Mucosa of descending colon (tissue), 3 donors: ENCODE measurements at regions not wholly inside any gene's neighbourhood (a gene's known extent, or its start where the extent isn't known, plus 50 kb on each side); places are given as distances from the start of the nearest gene placed in this dataset.

Experiments
- ATAC-seq: fragments of 200-7000 bp; cut with Tn5 transposase; one replicate; pipeline ENCODE4 v1.9.1; 2020; ENCODE audit warnings: mild to moderate bottlenecking, moderate library complexity
- DNase-seq, 3 donors: peaks; one replicate each; pipeline ENCODE4 v3.0.0-alpha.2; 2020
- H3K36me3 ChIP-seq: fragments of 200-600 bp; one replicate; pipeline ENCODE4 v1.8.0; 2021; ENCODE audit warnings: low read depth, mild to moderate bottlenecking
- H3K4me1 ChIP-seq: fragments of 200-600 bp; one replicate; pipeline ENCODE4 v1.8.0; 2021; ENCODE audit warnings: low read depth, mild to moderate bottlenecking
- H3K4me3 ChIP-seq: fragments of 200-600 bp; one replicate; pipeline ENCODE4 v1.8.0; 2021; ENCODE audit warnings: mild to moderate bottlenecking
- H3K9me3 ChIP-seq: fragments of 200-600 bp; one replicate; pipeline ENCODE4 v1.8.0; 2021; ENCODE audit warnings: mild to moderate bottlenecking
- CTCF ChIP-seq: fragments of 200-600 bp; IDR thresholded peaks from one replicate; pipeline ENCODE4 v1.8.0; 2022; ENCODE audit warnings: antibody characterized with exemption, mild to moderate bottlenecking
- intact Hi-C, 2 donors: fragments of 100-400 bp; cut with DNase I in 1 of 2; cut with micrococcal nuclease in 1 of 2; formaldehyde crosslinking; loops; one replicate each; pipeline versions ENCODE4 v1.11.0 to v1.11.1; 2022; cut with DNase I, micrococcal nuclease
- donor health status: DM: no; HTN: no; CAD: no; lungs with moderate emphysema.
- donor health status: DM: no; HTN: no; CAD: no.
- donor health status: DM: no; HTN: yes; CAD: no.

GRCh38 chr9:28293369-28294090 is 720.2 kb upstream of the C9orf72 start:
- ATAC-seq (no peak), DNase-seq (no peak)
- intact Hi-C loops: no loop called here
- Histone ChIP-seq H3K4me1 (no peaks in the 10 kb centered on the region), H3K36me3 (no peaks in the 10 kb centered on the region), H3K4me3 (no peak overlapping the region), H3K9me3 (no peaks in the 10 kb centered on the region)
- TF ChIP-seq CTCF: no peak

- TF ChIP-seq CTCF: no peak
- H3K4me1 ChIP-seq: no peaks in the 10 kb centered on the region
- no peak for DNase-seq
- H3K36me3 ChIP-seq: no peaks in the 10 kb centered on the region
- intact Hi-C loops: no loop called here
- no peak overlapping the region for H3K4me3 ChIP-seq
- no peaks in the 10 kb centered on the region for H3K9me3 ChIP-seq
- no peak for ATAC-seq
Observed at GRCh38 chr9:28301281-28301680, 728.0 kb upstream of the C9orf72 start.

GRCh38 chr9:28317745-28318144 is 744.5 kb upstream of the C9orf72 start:
- no peak overlapping the region for H3K4me3 ChIP-seq
- intact Hi-C loops: no loop called here
- DNase-seq (no peak), ATAC-seq (no peak)
- H3K9me3 ChIP-seq: no peaks in the 10 kb centered on the region
- TF ChIP-seq CTCF: no peak
- no peaks in the 10 kb centered on the region for H3K36me3 ChIP-seq
- no peaks in the 10 kb centered on the region for H3K4me1 ChIP-seq

- DNase-seq: no peak
- intact Hi-C loops: no loop called here
- TF ChIP-seq CTCF: no peak
- Histone ChIP-seq H3K9me3 (no peaks in the 10 kb centered on the region), H3K36me3 (no peaks in the 10 kb centered on the region), H3K4me1 (no peaks in the 10 kb centered on the region), H3K4me3 (no peak overlapping the region)
- no peak for ATAC-seq
Observed at GRCh38 chr9:28318515-28318914, 745.2 kb upstream of the C9orf72 start.

GRCh38 chr9:28319981-28320380 is 746.7 kb upstream of the C9orf72 start:
- Histone ChIP-seq H3K4me3 (no peak overlapping the region), H3K36me3 (no peaks in the 10 kb centered on the region), H3K9me3 (no peaks in the 10 kb centered on the region), H3K4me1 (no peaks in the 10 kb centered on the region)
- DNase-seq (no peak), ATAC-seq (no peak)
- intact Hi-C loops: no loop called here
- TF ChIP-seq CTCF: no peak

- Histone ChIP-seq H3K36me3 (no peaks in the 10 kb centered on the region), H3K4me3 (no peak overlapping the region), H3K9me3 (no peaks in the 10 kb centered on the region), H3K4me1 (no peaks in the 10 kb centered on the region)
- ATAC-seq (no peak), DNase-seq (no peak)
- intact Hi-C loops: no loop called here
- TF ChIP-seq CTCF: no peak
Observed at GRCh38 chr9:28320616-28321015, 747.3 kb upstream of the C9orf72 start.
